GM21360 (cell line): ENCODE measurements at regions not wholly inside any gene's neighbourhood (a gene's known extent, or its start where the extent isn't known, plus 50 kb on each side); places are given as distances from the start of the nearest gene placed in this dataset.

Experiments used
- ATAC-seq: cut with Tn5 transposase; IDR thresholded peaks from one replicate; pipeline ENCODE4 v1.9.1; 2021; ENCODE audit warnings: mild to moderate bottlenecking, moderate library complexity; ENCODE audit not compliant: unreplicated experiment

- no peak for ATAC-seq
Measured at GRCh38 chr5:74956278-74956677, 90.1 kb upstream of the FAM169A start.

GRCh38 chr5:74954919-74955318 lies 88.7 kb upstream of the FAM169A start:
- no peak for ATAC-seq

GRCh38 chr5:74953937-74954720 lies 87.9 kb upstream of the FAM169A start:
- no peak for ATAC-seq

GRCh38 chr5:74953554-74953936 lies 87.4 kb upstream of the FAM169A start:
- ATAC-seq = no peak

- no peak for ATAC-seq
Measured at GRCh38 chr5:74952406-74952805, 86.2 kb upstream of the FAM169A start.

- ATAC-seq = no peak
Measured at GRCh38 chr5:74951865-74952264, 85.7 kb upstream of the FAM169A start.

GRCh38 chr5:74950836-74951515 lies 84.8 kb upstream of the FAM169A start:
- no peak for ATAC-seq

GRCh38 chr5:74949976-74950375 lies 83.8 kb upstream of the FAM169A start:
- ATAC-seq = no peak

GRCh38 chr5:74948031-74948546 lies 81.9 kb upstream of the FAM169A start:
- ATAC-seq = no peak

GRCh38 chr5:74946471-74946870 lies 80.3 kb upstream of the FAM169A start:
- no peak for ATAC-seq

- peak; percentile 83 for ATAC-seq
Measured at GRCh38 chr5:74945561-74946165, 79.5 kb upstream of the FAM169A start.

- ATAC-seq = no peak
Measured at GRCh38 chr5:74943905-74944304, 77.7 kb upstream of the FAM169A start.

- ATAC-seq = no peak
Measured at GRCh38 chr5:74942622-74943286, 76.6 kb upstream of the FAM169A start.

- ATAC-seq = no peak
Measured at GRCh38 chr5:74940782-74941353, 74.7 kb upstream of the FAM169A start.

- no peak for ATAC-seq
Measured at GRCh38 chr5:74938250-74938933, 72.2 kb upstream of the FAM169A start.

- no peak for ATAC-seq
Measured at GRCh38 chr5:74935752-74936091, 69.5 kb upstream of the FAM169A start.

GRCh38 chr5:74934949-74935751 lies 69.0 kb upstream of the FAM169A start:
- no peak for ATAC-seq

GRCh38 chr5:74927336-74927735 lies 61.1 kb upstream of the FAM169A start:
- ATAC-seq = no peak

- no peak for ATAC-seq
Measured at GRCh38 chr5:74919487-74919886, 53.3 kb upstream of the FAM169A start.

- no peak for ATAC-seq
Measured at GRCh38 chr5:74919041-74919440, 52.9 kb upstream of the FAM169A start.
